Sigmoid colon (tissue), 6 donors: ENCODE measurements at regions not wholly inside any gene's neighbourhood (a gene's known extent, or its start where the extent isn't known, plus 50 kb on each side); places are given as distances from the start of the nearest gene placed in this dataset.

Source experiments
- DNase-seq: peaks from one replicate; pipeline ENCODE4 v3.0.0-alpha.2; 2019
- H3K27ac ChIP-seq, 4 donors: fragments of 200-600 bp; sonication (generic); one replicate each; pipeline ENCODE4 v1.5.1; 2016 to 2019; ENCODE audit warnings: mild to moderate bottlenecking in 1 of 4
- H3K27me3 ChIP-seq, 3 donors: fragments of 200-600 bp; sonication (generic); one replicate each; pipeline ENCODE4 v1.5.1; 2019; ENCODE audit warnings: mild to moderate bottlenecking in 1 of 3
- H3K36me3 ChIP-seq, 4 donors: fragments of 200-600 bp; sonication (generic); one replicate each; pipeline ENCODE4 v1.5.1; 2016 to 2019
- H3K4me1 ChIP-seq, 4 donors: fragments of 200-600 bp; sonication (generic); one replicate each; pipeline ENCODE4 v1.5.1; 2017 to 2019
- H3K4me3 ChIP-seq, 4 donors: fragments of 200-600 bp; sonication (generic); one replicate each; pipeline ENCODE4 v1.5.1; 2017 to 2019; ENCODE audit warnings: mild to moderate bottlenecking in 2 of 4, moderate library complexity in 1 of 4
- H3K9me3 ChIP-seq, 4 donors: fragments of 200-600 bp in 3 of 4; sonication (generic) in 3 of 4; one replicate each; pipeline versions ENCODE4 v1.5.1 to v1.6.1; 2013 to 2019
- CTCF ChIP-seq, 4 experiments: fragments of 450-650 bp in 3 of 4; fragments of 200-600 bp in 1 of 4; IDR thresholded peaks; one replicate each; pipeline ENCODE4 v1.5.1; 2016 to 2019; ENCODE audit warnings: antibody characterized with exemption in 4 of 4, mild to moderate bottlenecking in 3 of 4, moderate library complexity in 2 of 4
- EP300 ChIP-seq, 4 donors: sonication (generic); formaldehyde crosslinking; IDR thresholded peaks; one replicate each; pipeline ENCODE4 v1.6.1; 2017; ENCODE audit warnings: antibody characterized with exemption in 4 of 4
- POLR2A ChIP-seq, 2 donors: fragments of 450-650 bp; IDR thresholded peaks; one replicate each; pipeline ENCODE4 v1.6.1; 2016; ENCODE audit warnings: antibody characterized with exemption in 2 of 2, mild to moderate bottlenecking in 2 of 2, moderate library complexity in 2 of 2
- POLR2AphosphoS5 ChIP-seq, 4 donors: sonication (generic); formaldehyde crosslinking; IDR thresholded peaks; one replicate each; pipeline ENCODE4 v1.6.1; 2017; ENCODE audit warnings: antibody characterized with exemption in 4 of 4
- WGBS, 2 donors: extraction: QIAGEN DNeasy Blood & Tissue Kit; methylation state at CpG; one replicate each; pipeline ENCODE4 v1.1.7; 2013; 5-methylcytosine and 5-hydroxymethylcytosine counted together
- intact Hi-C: fragments of 100-400 bp; cut with DNase I; formaldehyde crosslinking; loops from one replicate; pipeline ENCODE4 v1.15.1; 2023
- donor health status: healthy with polysubstance abuse.
- donor health status: healthy.

GRCh38 chr2:105953942-105954341 lies 209.2 kb downstream of the NCK2 start:
- no peak for TF ChIP-seq POLR2AphosphoS5 (IDR thresholded peaks at IDR 0.05)
- no peak for TF ChIP-seq CTCF (IDR thresholded peaks at IDR 0.05)
- no peak for TF ChIP-seq EP300 (IDR thresholded peaks at IDR 0.05)
- no peak for TF ChIP-seq POLR2A (IDR thresholded peaks at IDR 0.05)
- intact Hi-C loops = no loop called here
- no peak overlapping the region for H3K27ac ChIP-seq
- no peaks in the 10 kb centered on the region for H3K4me1 ChIP-seq
- H3K36me3 ChIP-seq = no peaks in the 10 kb centered on the region
- no peak overlapping the region for H3K4me3 ChIP-seq
- H3K9me3 ChIP-seq = no peaks in the 10 kb centered on the region
- DNase-seq = no peak
- H3K27me3 ChIP-seq = no peaks in the 10 kb centered on the region
- 92 to 95% methylated on average over 4 of the region's 4 CpGs for WGBS, 2 donors

- no peaks in the 10 kb centered on the region for H3K27me3 ChIP-seq
- DNase-seq = no peak
- H3K27ac ChIP-seq = no peak overlapping the region
- no peaks in the 10 kb centered on the region for H3K36me3 ChIP-seq
- H3K4me1 ChIP-seq = no peaks in the 10 kb centered on the region
- no peak overlapping the region for H3K4me3 ChIP-seq
- TF ChIP-seq CTCF (IDR thresholded peaks at IDR 0.05) (no peak), EP300 (IDR thresholded peaks at IDR 0.05) (no peak), POLR2A (IDR thresholded peaks at IDR 0.05) (no peak), POLR2AphosphoS5 (IDR thresholded peaks at IDR 0.05) (no peak)
- WGBS, 2 donors = 36 to 38% methylated on average over 1 of the region's 1 CpG
- no peaks in the 10 kb centered on the region for H3K9me3 ChIP-seq
- intact Hi-C loops = no loop called here
Observed at GRCh38 chr2:105952131-105952530, 207.4 kb downstream of the NCK2 start.

- WGBS, 2 donors = 80 to 92% methylated on average over 3 of the region's 3 CpGs
- intact Hi-C loops = no loop called here
- Histone ChIP-seq H3K27me3 (no peaks in the 10 kb centered on the region), H3K4me3 (no peak overlapping the region), H3K27ac (no peak overlapping the region), H3K4me1 (no peaks in the 10 kb centered on the region), H3K36me3 (no peaks in the 10 kb centered on the region), H3K9me3 (no peaks in the 10 kb centered on the region)
- no peak for TF ChIP-seq EP300 (IDR thresholded peaks at IDR 0.05)
- TF ChIP-seq POLR2A (IDR thresholded peaks at IDR 0.05) = no peak
- no peak for TF ChIP-seq CTCF (IDR thresholded peaks at IDR 0.05)
- no peak for TF ChIP-seq POLR2AphosphoS5 (IDR thresholded peaks at IDR 0.05)
- no peak for DNase-seq
Observed at GRCh38 chr2:105951384-105951694, 206.6 kb downstream of the NCK2 start.

- Histone ChIP-seq H3K4me1 (no peaks in the 10 kb centered on the region), H3K27ac (no peak overlapping the region), H3K9me3 (no peaks in the 10 kb centered on the region), H3K4me3 (no peak overlapping the region), H3K36me3 (no peaks in the 10 kb centered on the region), H3K27me3 (no peaks in the 10 kb centered on the region)
- intact Hi-C loops = no loop called here
- no peak for TF ChIP-seq POLR2A (IDR thresholded peaks at IDR 0.05)
- TF ChIP-seq CTCF (IDR thresholded peaks at IDR 0.05) = no peak
- TF ChIP-seq EP300 (IDR thresholded peaks at IDR 0.05) = no peak
- no peak for TF ChIP-seq POLR2AphosphoS5 (IDR thresholded peaks at IDR 0.05)
- 80% methylated on average over 10 of the region's 10 CpGs for WGBS, 2 donors
- no peak for DNase-seq
Observed at GRCh38 chr2:105950521-105951383, 206.0 kb downstream of the NCK2 start.

GRCh38 chr2:105943977-105944376 lies 199.3 kb downstream of the NCK2 start:
- intact Hi-C loops = no loop called here
- TF ChIP-seq POLR2A (IDR thresholded peaks at IDR 0.05) (no peak), CTCF (IDR thresholded peaks at IDR 0.05) (no peak)
- no peak overlapping the region for H3K27ac ChIP-seq
- H3K4me1 ChIP-seq = no peaks in the 10 kb centered on the region
- H3K36me3 ChIP-seq = no peaks in the 10 kb centered on the region
- 94 to 95% methylated on average over 20 of the region's 20 CpGs for WGBS, 2 donors
- H3K27me3 ChIP-seq = no peaks in the 10 kb centered on the region
- H3K9me3 ChIP-seq = no peaks in the 10 kb centered on the region
- H3K4me3 ChIP-seq = no peak overlapping the region
- DNase-seq = no peak
